ENCODE measurements at regions not wholly inside any gene's neighbourhood (a gene's known extent, or its start where the extent isn't known, plus 50 kb on each side); places are given as distances from the start of the nearest gene placed in this dataset.

DNA sequence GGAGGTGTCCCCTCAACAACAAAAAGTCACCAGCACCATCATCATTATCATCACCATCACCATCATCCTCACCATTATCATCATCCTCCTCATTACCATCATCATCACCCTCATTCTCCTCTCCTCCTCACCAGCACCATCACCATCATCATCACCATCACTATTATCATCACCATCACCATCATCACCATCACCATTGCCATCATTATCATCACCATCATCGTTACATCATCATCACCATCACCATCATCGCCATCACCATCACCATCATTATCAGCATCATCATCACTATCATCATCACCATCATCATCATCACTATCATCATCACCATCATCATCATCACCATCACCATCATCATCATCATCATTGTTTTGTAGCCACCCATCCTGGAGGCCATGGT is 212.6 kb downstream of the MN1 start:
- Histone ChIP-seq H3K27me3 (ENCODE audit: insufficient read depth, low read depth, severe bottlenecking) (no peaks in the 10 kb centered on the region), H3K4me3 (ENCODE audit: low read depth, low read length) (no peak overlapping the region), H3K27ac (no peak overlapping the region), H3K9me3 (ENCODE audit: severe bottlenecking) (no peaks in the 10 kb centered on the region), H3K36me3 (no peaks in the 10 kb centered on the region)
- no peak for DNase-seq
- no peak for TF ChIP-seq CTCF (IDR thresholded peaks at IDR 0.05; ENCODE audit: low read depth, low read length)

DNA sequence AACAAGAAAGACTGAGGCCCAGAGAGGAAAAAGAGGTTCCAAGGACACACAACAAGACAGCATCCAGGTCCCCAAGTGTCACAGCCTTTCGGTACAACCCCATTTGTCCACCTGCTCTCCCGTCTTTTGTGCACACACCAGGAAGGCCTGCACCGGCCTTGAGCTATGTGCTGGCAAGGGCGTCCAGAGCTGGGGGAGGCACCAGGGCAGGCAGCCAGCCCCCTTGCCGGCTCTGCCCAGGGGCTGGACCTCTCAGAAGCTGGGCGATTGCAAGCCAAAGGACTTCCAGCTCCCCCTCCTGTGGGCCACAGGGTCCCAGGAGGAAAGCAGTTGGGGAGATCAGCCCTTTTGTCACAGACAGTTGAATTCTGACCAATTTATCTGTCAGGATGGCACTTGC is 210.5 kb downstream of the MN1 start:
- no peak overlapping the region for H3K27ac ChIP-seq
- H3K27me3 ChIP-seq (ENCODE audit: insufficient read depth, low read depth, severe bottlenecking): no peaks in the 10 kb centered on the region
- no peak for TF ChIP-seq CTCF (IDR thresholded peaks at IDR 0.05; ENCODE audit: low read depth, low read length)
- no peak overlapping the region for H3K4me3 ChIP-seq (ENCODE audit: low read depth, low read length)
- no peak for DNase-seq
- no peaks in the 10 kb centered on the region for H3K9me3 ChIP-seq (ENCODE audit: severe bottlenecking)
- no peaks in the 10 kb centered on the region for H3K36me3 ChIP-seq

GRCh38 chr22:27593378-27593777 is 208.2 kb downstream of the MN1 start:
- Histone ChIP-seq H3K27me3 (ENCODE audit: insufficient read depth, low read depth, severe bottlenecking) (no peaks in the 10 kb centered on the region), H3K27ac (no peak overlapping the region), H3K36me3 (no peaks in the 10 kb centered on the region), H3K4me3 (ENCODE audit: low read depth, low read length) (no peak overlapping the region), H3K9me3 (ENCODE audit: severe bottlenecking) (no peaks in the 10 kb centered on the region)
- DNase-seq: no peak
- no peak for TF ChIP-seq CTCF (IDR thresholded peaks at IDR 0.05; ENCODE audit: low read depth, low read length)

DNA sequence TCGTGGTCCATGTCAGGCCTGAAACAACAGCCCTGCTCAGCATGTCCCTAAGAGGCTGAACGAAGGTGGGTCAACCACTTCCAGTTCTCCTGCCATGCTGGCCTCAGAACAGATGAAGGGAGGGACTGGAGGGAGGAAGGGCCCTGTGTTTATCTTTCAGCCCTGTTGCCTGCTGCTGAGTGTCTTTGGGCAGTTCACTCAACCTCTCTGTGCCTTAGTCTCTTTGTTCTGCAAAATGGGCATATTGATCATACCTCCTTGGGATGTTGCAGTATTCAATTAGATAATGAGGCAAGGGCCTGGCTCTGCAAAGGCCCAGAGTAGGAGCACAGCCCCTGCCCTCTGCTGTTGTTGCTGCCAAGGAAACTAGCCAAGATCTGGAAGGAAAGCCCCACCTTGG is 207.5 kb downstream of the MN1 start:
- H3K36me3 ChIP-seq: no peaks in the 10 kb centered on the region
- no peaks in the 10 kb centered on the region for H3K9me3 ChIP-seq (ENCODE audit: severe bottlenecking)
- no peaks in the 10 kb centered on the region for H3K27me3 ChIP-seq (ENCODE audit: insufficient read depth, low read depth, severe bottlenecking)
- H3K27ac ChIP-seq: no peak overlapping the region
- no peak for DNase-seq
- TF ChIP-seq CTCF (IDR thresholded peaks at IDR 0.05; ENCODE audit: low read depth, low read length): no peak
- H3K4me3 ChIP-seq (ENCODE audit: low read depth, low read length): no peak overlapping the region

DNA sequence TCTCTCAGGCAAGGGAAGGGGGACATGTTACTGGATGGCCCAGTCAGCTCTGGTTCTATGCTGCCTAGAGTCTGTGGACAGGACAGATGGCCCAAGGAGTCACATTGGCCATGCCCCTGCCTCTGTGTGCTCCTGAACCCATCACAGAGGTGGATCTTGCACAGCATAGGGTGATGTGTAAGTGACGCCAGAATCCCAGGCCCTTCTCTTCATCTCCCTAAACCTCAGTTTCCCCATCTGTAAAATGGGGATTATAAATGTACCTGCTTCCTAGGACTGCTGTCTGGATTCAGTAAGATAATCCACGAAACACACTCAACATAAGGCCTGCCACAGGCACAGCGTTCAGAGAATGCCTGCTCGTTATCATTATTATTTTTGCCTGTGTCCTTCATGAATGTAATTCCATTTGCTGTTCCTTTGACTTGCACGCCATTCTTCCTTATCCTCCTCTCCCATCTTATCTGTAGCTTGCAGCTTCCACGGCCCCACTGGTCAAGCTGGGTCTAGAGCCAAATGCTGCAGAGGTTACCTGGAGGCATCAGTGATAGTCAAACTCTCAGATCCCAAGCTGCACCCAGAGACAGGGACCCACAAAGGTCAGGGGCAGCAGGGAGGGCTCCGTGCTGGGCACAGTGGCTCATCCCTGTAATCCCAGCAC is 207.0 kb downstream of the MN1 start:
- H3K27me3 ChIP-seq (ENCODE audit: insufficient read depth, low read depth, severe bottlenecking): no peaks in the 10 kb centered on the region
- H3K9me3 ChIP-seq (ENCODE audit: severe bottlenecking): no peaks in the 10 kb centered on the region
- no peak overlapping the region for H3K27ac ChIP-seq
- no peak for DNase-seq
- no peak for TF ChIP-seq CTCF (IDR thresholded peaks at IDR 0.05; ENCODE audit: low read depth, low read length)
- H3K36me3 ChIP-seq: no peaks in the 10 kb centered on the region
- no peak overlapping the region for H3K4me3 ChIP-seq (ENCODE audit: low read depth, low read length)
